ENCODE measurements at regions not wholly inside any gene's neighbourhood (a gene's known extent, or its start where the extent isn't known, plus 50 kb on each side); places are given as distances from the start of the nearest gene placed in this dataset.
"Not testable (repeated sequence)": the region's sequence is repeated elsewhere in the genome, so short reads cannot be mapped to it uniquely, and the experiment has no call there.

DNA sequence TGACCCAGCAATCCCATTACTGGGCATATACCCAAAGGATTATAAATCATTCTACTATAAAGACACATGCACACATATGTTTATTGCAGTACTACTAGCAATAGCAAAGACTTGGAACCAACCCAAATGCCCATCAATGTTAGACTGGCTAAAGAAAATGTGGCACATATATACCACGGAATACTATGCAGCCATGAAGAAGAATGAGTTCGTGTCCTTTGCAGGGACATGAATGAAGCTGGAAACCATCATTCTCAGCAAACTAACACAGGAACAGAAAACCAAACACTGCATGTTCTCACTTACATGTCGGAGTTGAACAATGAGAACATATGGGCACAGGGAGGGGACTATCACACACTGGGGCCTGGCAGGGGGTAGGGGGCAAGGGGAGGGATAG lies 183.0 kb downstream of the HACE1 start:
- not testable (repeated sequence) for DNase-seq (ENCODE audit: low read depth)

DNA sequence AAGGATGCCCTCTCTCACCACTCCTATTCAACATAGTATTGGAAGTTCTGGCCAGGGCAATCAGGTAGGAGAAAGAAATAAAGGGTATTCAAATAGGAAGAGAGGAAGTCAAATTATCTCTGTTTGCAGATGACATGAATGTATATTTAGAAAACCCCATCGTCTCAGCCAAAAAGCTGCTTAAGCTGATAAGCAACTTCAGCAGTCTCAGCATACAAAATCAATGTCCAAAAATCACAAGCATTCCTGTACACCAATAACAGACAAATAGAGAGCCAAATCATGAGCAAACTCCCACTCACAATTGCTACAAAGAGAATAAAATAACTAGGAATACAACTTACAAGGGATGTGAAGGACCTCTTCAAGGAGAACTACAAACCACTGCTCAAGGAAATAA lies 184.6 kb downstream of the HACE1 start:
- DNase-seq (ENCODE audit: low read depth): not testable (repeated sequence)

GRCh38 chr6:104673078-104673477 lies 186.6 kb downstream of the HACE1 start:
- not testable (repeated sequence) for DNase-seq (ENCODE audit: low read depth)

DNA sequence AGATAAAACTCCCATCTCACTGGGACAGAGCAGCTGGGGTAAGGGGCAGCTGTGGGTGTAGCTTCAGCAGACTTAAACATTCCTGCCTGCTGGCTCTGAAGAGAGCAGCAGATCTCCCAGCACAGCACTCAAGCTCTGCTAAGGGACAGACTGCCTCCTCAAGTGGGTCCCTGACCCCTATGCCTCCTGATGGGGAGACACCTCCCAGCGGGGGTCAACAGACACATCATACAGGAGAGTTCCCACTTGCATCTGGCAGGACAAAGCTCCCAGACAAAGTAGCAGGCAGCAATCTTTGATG lies 188.2 kb downstream of the HACE1 start:
- DNase-seq (ENCODE audit: low read depth): not testable (repeated sequence)

DNA sequence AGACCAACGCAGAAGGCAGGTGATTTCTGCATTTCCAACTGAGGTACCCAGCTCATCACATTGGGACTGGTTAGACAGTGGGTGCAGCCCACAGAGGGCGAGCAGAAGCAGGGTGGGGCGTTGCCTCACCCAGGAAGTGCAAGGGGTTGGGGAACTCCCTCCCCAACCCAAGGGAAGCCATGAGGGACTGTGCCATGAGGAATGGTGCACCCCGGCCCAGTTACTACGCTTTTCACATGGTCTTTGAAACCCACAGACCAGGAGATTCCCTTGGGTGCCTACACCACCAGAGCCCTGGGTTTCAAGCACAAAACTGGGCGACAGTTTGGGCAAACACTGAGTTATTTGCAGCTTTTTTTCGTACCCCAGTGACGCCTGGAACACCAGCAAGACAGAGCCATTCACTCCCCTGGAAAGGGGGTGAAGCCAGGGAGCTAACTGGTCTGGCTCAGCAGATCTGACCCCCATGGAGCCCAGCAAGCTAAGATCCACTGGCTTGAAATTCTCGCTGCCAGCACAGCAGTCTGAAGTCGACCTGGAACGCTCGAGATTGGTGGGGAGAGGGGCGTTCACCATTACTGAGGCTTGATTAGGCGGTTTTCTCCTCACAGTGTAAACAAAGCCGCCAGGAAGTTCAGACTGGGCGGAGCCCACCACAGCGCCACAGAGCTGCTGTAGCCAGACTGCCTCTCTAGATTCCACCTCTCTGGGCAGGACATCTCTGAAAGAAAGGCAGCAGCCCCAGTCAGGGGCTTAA lies 188.7 kb downstream of the HACE1 start:
- not testable (repeated sequence) for DNase-seq (ENCODE audit: low read depth)

GRCh38 chr6:104669483-104669882 lies 190.2 kb downstream of the HACE1 start:
- no peak for DNase-seq (ENCODE audit: low read depth)

GRCh38 chr6:104656235-104656634 lies 203.5 kb downstream of the HACE1 start:
- DNase-seq (ENCODE audit: low read depth): no peak

GRCh38 chr6:104653781-104654180 lies 205.9 kb downstream of the HACE1 start:
- no peak for DNase-seq (ENCODE audit: low read depth)

DNA sequence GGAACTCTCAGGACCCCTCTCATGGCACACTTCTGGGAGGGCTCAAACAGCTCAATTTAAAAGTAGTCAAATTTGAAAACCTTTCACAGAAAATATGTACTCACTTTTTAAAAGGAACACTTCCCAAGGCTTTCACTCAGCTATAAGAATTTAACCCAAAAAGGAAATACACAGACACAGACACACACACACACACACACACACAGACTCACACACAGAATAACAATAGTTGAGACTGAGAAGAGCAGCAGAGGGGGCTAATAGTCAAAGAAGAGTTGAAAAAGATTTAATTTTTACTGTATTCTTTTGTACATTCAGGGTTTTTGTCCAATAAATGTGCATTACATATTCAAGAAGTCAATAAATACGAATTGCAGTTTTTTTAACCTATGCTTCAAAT lies 211.4 kb downstream of the HACE1 start:
- DNase-seq (ENCODE audit: low read depth): no peak

- DNase-seq (ENCODE audit: low read depth): no peak
These were observed 214.9 kb downstream of the HACE1 start for GRCh38 chr6:104644848-104645247.

GRCh38 chr6:104642871-104643270 lies 216.8 kb downstream of the HACE1 start:
- DNase-seq (ENCODE audit: low read depth): no peak

- DNase-seq (ENCODE audit: low read depth): no peak
These were observed 219.0 kb downstream of the HACE1 start for GRCh38 chr6:104640761-104641160.

DNA sequence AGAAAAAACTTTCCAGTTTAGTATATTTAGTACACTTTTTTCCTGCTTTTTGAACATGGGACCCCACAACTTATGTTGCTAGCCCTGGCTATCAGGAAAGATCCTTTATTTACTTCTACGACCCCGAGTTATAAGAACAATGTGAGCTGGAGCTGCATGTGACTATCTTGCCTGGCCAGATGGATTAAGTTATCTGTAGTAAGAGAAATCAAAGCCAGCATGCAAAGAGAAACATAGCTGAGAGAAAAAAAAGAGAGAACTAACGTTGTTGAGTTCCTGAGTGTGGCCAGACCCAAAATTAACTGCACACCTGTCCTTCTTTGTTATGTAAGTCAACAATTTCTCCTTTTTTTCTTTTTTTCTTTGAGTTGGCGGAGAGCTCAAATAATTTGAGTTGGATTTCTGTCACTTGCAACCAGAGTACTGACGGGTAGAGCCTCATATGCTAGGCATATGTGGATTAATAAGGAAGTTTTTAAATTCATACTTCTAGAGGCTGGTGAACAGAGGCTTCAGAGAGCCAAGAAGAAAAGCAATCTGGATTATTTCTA lies 219.5 kb downstream of the HACE1 start:
- no peak for DNase-seq (ENCODE audit: low read depth)

GRCh38 chr6:104639668-104640067 lies 220.1 kb downstream of the HACE1 start:
- no peak for DNase-seq (ENCODE audit: low read depth)

DNA sequence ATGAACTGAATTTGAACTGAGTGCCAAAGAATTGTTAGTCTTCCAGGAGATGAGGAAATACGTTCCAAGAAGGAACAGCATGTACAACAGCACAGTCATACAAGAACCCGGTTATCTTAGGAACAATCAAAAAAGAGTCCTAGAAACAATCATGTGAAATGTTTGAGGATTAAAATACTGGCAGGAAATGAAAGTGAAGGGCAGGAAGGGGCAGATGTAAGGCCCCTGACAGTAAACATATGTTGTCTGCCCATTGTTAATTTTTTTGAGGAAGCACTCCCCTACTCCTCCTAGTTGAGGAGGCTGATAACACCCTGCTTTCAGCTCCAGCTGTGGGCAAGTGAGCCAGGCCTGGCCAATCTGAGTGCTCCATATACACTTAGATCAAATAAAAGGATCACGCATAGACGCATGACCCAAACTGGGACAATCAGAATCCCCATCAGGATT lies 220.9 kb downstream of the HACE1 start:
- DNase-seq (ENCODE audit: low read depth): no peak

DNA sequence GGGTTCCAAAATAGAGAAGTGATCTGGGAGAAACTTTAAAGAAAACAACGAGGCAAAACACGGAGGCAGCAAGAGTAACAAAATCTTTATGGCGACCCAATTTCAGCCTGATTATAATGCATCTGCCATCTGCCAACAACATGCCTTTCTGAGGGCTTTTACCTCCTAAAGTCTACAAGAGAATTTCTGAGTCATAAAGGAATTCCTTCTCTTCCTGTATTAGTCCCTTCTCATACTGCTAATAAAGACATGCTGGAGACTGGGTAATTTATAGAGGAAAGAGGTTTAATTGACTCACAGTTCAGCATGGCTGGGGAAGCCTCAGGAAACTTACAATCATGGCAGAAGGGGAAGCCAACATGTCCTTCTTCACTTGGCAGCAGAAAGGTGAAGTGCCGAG lies 226.6 kb downstream of the HACE1 start:
- DNase-seq (ENCODE audit: low read depth): no peak

GRCh38 chr6:104632588-104632987 lies 227.1 kb downstream of the HACE1 start:
- no peak for DNase-seq (ENCODE audit: low read depth)

DNA sequence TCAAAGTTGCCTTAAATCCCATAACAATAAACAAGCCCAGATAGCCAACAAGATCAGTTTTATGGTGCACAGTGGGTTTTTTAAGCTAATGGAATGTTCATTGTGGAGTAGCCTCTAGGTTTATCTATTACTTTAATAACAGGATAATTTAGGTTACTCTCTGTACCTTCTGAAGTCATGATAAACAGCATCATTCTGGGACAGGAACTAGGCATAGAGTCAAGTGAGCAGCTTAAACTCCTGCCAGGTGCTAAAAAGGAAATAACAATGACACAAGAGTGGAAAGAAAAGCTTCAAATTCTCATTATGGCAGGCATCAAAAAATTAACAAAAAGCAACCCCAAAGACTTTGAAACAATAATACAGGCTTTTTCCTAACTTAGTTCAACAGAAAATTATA lies 228.8 kb downstream of the HACE1 start:
- DNase-seq (ENCODE audit: low read depth): no peak

GRCh38 chr6:104630522-104630921 lies 229.2 kb downstream of the HACE1 start:
- DNase-seq (ENCODE audit: low read depth): no peak

- no peak for DNase-seq (ENCODE audit: low read depth)
These were observed 229.9 kb downstream of the HACE1 start for GRCh38 chr6:104629826-104630225.

DNA sequence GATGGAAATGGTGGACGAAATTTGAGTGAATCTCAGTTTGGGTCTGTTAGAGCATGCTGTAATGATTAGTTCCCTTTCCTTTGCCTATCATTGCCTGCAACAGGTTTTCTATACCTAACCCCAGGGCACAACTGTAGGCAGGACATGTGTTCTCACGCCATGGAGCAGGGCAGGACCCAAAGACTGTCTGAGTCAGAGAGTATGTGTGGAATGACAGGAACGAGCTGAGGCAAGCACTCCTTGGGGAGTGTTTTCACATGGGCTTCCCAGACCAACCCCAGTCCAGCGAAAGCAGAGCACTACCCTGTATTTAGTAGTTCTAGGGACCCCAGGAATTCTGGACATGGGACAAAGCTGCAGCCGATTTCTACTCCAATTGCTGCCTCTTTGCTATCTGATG lies 234.2 kb downstream of the HACE1 start:
- DNase-seq (ENCODE audit: low read depth): peak; percentile 81

- no peak for DNase-seq (ENCODE audit: low read depth)
These were observed 236.5 kb downstream of the HACE1 start for GRCh38 chr6:104623052-104623690.

DNA sequence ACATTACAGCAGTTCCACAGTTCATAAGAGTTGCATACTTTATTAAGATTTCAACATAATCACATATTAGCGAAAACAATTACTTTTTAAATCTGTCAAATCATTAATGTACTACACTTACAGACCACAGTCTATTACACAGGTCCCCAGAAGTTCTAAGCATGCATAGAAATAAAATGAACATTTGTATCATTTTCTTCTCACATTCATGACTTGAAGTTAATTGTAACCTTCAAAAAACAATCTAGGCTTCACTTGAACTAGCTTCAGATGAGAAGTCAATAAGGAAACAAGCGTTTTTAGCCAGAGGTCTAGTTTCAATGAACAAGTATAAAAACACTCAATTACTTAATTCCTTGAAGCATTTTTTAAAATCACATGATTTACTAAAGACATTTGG lies 238.3 kb downstream of the HACE1 start:
- DNase-seq (ENCODE audit: low read depth): no peak

GRCh38 chr6:104617591-104617990 lies 242.1 kb downstream of the HACE1 start:
- DNase-seq (ENCODE audit: low read depth): no peak

All from non-pigmented ciliary epithelial cell (primary cell).